OCI-LY3 (cell line): ENCODE measurements at regions not wholly inside any gene's neighbourhood (a gene's known extent, or its start where the extent isn't known, plus 50 kb on each side); places are given as distances from the start of the nearest gene placed in this dataset.

Experiments used
- H2AFZ ChIP-seq: fragments of 200-600, 300-600 bp; shearing (Covaris generic); 2 replicates; pipeline ENCODE4 v1.6.0; 2014; ENCODE audit warnings: antibody characterized with exemption, low read depth, low read length
- H3K27ac ChIP-seq: fragments of 200-600, 300-600 bp; sonication (generic); 2 replicates; pipeline ENCODE4 v1.5.1; 2014; ENCODE audit warnings: mild to moderate bottlenecking, low read length, moderate library complexity, mixed read lengths
- H3K27me3 ChIP-seq: fragments of 200-600, 300-600 bp; sonication (generic); 2 replicates; pipeline ENCODE4 v1.6.1; 2014; ENCODE audit warnings: low read depth, low read length, mixed read lengths
- H3K36me3 ChIP-seq: fragments of 200-600, 300-600 bp; sonication (generic); replicated peaks from 2 replicates; pipeline ENCODE3; 2014; ENCODE audit warnings: low read depth, low read length, mixed read lengths
- H3K4me1 ChIP-seq: fragments of 300-600, 200-600 bp; sonication (generic); 2 replicates; pipeline ENCODE4 v1.6.1; 2014; ENCODE audit warnings: low read length, mixed read lengths
- H3K4me2 ChIP-seq: fragments of 200-600, 300-600 bp; sonication (generic); 2 replicates; pipeline ENCODE4 v1.6.1; 2014; ENCODE audit warnings: low read length, mixed read lengths
- H3K4me3 ChIP-seq: fragments of 300-600, 200-600 bp; sonication (generic); 2 replicates; pipeline ENCODE4 v1.5.1; 2014; ENCODE audit warnings: antibody characterized with exemption, mild to moderate bottlenecking, low read length, moderate library complexity
- H3K79me2 ChIP-seq: fragments of 300-600, 200-600 bp; shearing (Covaris generic); 2 replicates; pipeline ENCODE4 v1.6.1; 2014; ENCODE audit warnings: mild to moderate bottlenecking, low read length, mixed read lengths
- H3K9ac ChIP-seq: fragments of 300-600, 200-600 bp; shearing (Covaris generic); 2 replicates; pipeline ENCODE4 v1.6.0; 2014; ENCODE audit warnings: mild to moderate bottlenecking, low read length, moderate library complexity
- H3K9me3 ChIP-seq: fragments of 200-600, 300-600 bp; shearing (Covaris generic); 2 replicates; pipeline ENCODE4 v1.6.1; 2014; ENCODE audit warnings: low read length, mixed read lengths; ENCODE audit not compliant: insufficient read depth
- H4K20me1 ChIP-seq: fragments of 200-600, 300-600 bp; sonication (generic); 2 replicates; pipeline ENCODE4 v1.6.1; 2016; ENCODE audit warnings: low read length, mixed read lengths; ENCODE audit not compliant: insufficient read depth
- EZH2phosphoT487 ChIP-seq: fragments of 200-600 bp; shearing (Covaris generic); IDR thresholded peaks from 2 replicates; pipeline ENCODE4 v1.6.1; 2018; ENCODE audit warnings: antibody characterized with exemption, mixed run types, low read depth
- TF ChIP-seq, protein P1 (sequence below): fragments of 200-600, 300-600 bp; sonication (generic); IDR thresholded peaks from 2 replicates; pipeline ENCODE4 v1.5.1; 2014; ENCODE audit warnings: antibody characterized with exemption, low read length, low read depth

- H4K20me1 ChIP-seq = no peaks in the 10 kb centered on the region
- no peak overlapping the region for H3K9ac ChIP-seq
- H3K27me3 ChIP-seq = no peaks in the 10 kb centered on the region
- no peak overlapping the region for H3K4me2 ChIP-seq
- H3K9me3 ChIP-seq = no peaks in the 10 kb centered on the region
- TF ChIP-seq EZH2phosphoT487 = no peak
- TF ChIP-seq, protein P1, sequence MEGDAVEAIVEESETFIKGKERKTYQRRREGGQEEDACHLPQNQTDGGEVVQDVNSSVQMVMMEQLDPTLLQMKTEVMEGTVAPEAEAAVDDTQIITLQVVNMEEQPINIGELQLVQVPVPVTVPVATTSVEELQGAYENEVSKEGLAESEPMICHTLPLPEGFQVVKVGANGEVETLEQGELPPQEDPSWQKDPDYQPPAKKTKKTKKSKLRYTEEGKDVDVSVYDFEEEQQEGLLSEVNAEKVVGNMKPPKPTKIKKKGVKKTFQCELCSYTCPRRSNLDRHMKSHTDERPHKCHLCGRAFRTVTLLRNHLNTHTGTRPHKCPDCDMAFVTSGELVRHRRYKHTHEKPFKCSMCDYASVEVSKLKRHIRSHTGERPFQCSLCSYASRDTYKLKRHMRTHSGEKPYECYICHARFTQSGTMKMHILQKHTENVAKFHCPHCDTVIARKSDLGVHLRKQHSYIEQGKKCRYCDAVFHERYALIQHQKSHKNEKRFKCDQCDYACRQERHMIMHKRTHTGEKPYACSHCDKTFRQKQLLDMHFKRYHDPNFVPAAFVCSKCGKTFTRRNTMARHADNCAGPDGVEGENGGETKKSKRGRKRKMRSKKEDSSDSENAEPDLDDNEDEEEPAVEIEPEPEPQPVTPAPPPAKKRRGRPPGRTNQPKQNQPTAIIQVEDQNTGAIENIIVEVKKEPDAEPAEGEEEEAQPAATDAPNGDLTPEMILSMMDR = no peak
- H3K36me3 ChIP-seq = no peaks in the 10 kb centered on the region
- no peaks in the 10 kb centered on the region for H3K79me2 ChIP-seq
- H3K4me1 ChIP-seq = no peaks in the 10 kb centered on the region
- no peak overlapping the region for H3K27ac ChIP-seq
- H2AFZ ChIP-seq = no peak overlapping the region
- H3K4me3 ChIP-seq = no peak overlapping the region
Observed at GRCh38 chr4:45199736-45200135, 473.4 kb upstream of the GNPDA2 start.

- H3K9ac ChIP-seq = no peak overlapping the region
Observed at GRCh38 chr4:45188501-45188900, 462.1 kb upstream of the GNPDA2 start.

GRCh38 chr4:45186249-45186648 lies 459.9 kb upstream of the GNPDA2 start:
- Histone ChIP-seq H3K27me3 (no peaks in the 10 kb centered on the region), H3K27ac (no peak overlapping the region), H3K9ac (no peak overlapping the region), H3K4me3 (no peak overlapping the region), H3K9me3 (no peaks in the 10 kb centered on the region), H3K4me2 (no peak overlapping the region), H2AFZ (no peak overlapping the region), H3K4me1 (no peaks in the 10 kb centered on the region), H4K20me1 (no peaks in the 10 kb centered on the region), H3K36me3 (no peaks in the 10 kb centered on the region), H3K79me2 (no peaks in the 10 kb centered on the region)
- TF ChIP-seq, protein P1 = no peak
- TF ChIP-seq EZH2phosphoT487 = no peak

More at GRCh38 chr4:45188501-45188900, 462.1 kb upstream of the GNPDA2 start:
- H3K27me3 ChIP-seq = no peaks in the 10 kb centered on the region
- no peak overlapping the region for H3K4me3 ChIP-seq
- no peaks in the 10 kb centered on the region for H3K9me3 ChIP-seq
- TF ChIP-seq, protein P1 = no peak
- TF ChIP-seq EZH2phosphoT487 = no peak
- H3K36me3 ChIP-seq = no peaks in the 10 kb centered on the region
- no peak overlapping the region for H3K27ac ChIP-seq
- no peak overlapping the region for H3K4me2 ChIP-seq
- H3K4me1 ChIP-seq = no peaks in the 10 kb centered on the region
- H3K79me2 ChIP-seq = no peaks in the 10 kb centered on the region
- H4K20me1 ChIP-seq = no peaks in the 10 kb centered on the region
- H2AFZ ChIP-seq = no peak overlapping the region

DNA sequence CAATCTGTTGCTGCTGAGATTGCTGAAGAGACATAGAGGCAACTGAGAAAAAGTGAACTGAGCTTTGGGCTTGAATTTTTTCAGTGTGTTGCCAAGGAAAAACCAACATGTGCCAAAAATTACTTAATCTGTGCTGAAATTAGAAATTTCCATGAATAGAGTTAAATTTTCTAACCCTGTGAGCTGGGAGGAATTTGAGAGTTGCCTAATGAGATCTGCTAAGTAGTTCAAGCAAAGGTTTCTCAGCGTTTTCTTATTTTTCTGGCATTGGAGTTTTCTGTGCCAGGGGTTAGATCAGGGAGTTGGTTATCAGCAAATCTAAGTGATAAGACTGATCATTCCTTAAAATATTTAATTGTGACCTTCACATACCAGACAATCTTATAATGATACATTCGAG lies 457.5 kb upstream of the GNPDA2 start:
- Histone ChIP-seq H3K9me3 (no peaks in the 10 kb centered on the region), H3K36me3 (no peaks in the 10 kb centered on the region), H3K27me3 (no peaks in the 10 kb centered on the region), H2AFZ (no peak overlapping the region), H3K9ac (no peak overlapping the region), H3K79me2 (no peaks in the 10 kb centered on the region), H3K4me1 (no peaks in the 10 kb centered on the region), H3K4me2 (no peak overlapping the region), H3K27ac (no peak overlapping the region), H4K20me1 (no peaks in the 10 kb centered on the region), H3K4me3 (no peak overlapping the region)
- TF ChIP-seq, protein P1 = no peak
- no peak for TF ChIP-seq EZH2phosphoT487
